Bronchial epithelial cell (primary cell): ENCODE measurements at regions not wholly inside any gene's neighbourhood (a gene's known extent, or its start where the extent isn't known, plus 50 kb on each side); places are given as distances from the start of the nearest gene placed in this dataset.
A peak's percentile ranks its signal among the peaks of the same experiment; 100 is the strongest.

Experiments
- DNase-seq: peaks from one replicate; pipeline ENCODE4 v3.0.0-alpha.2; 2010; ENCODE audit warnings: low read depth
- FAIRE-seq: peaks from 2 replicates; lab custom pipeline; 2011; peaks lifted over from hg19 to GRCh38; lab: Jason Lieb, UNC
- H3K27me3 ChIP-seq: 2 replicates; pipeline ENCODE4 v1.5.1; 2011; ENCODE audit warnings: low read length; ENCODE audit not compliant: control insufficient read depth, insufficient read depth
- H3K36me3 ChIP-seq: 2 replicates; pipeline ENCODE4 v1.5.1; 2011; ENCODE audit warnings: low read length; ENCODE audit not compliant: control insufficient read depth, insufficient read depth
- H3K4me3 ChIP-seq: 2 replicates; pipeline ENCODE4 v1.5.1; 2011; ENCODE audit warnings: mild to moderate bottlenecking, low read depth, low read length, control low read depth
- CTCF ChIP-seq: IDR thresholded peaks from 2 replicates; pipeline ENCODE4 v1.5.1; 2011; ENCODE audit warnings: mild to moderate bottlenecking, moderate library complexity, low read length, control low read depth, inconsistent platforms; ENCODE audit not compliant: insufficient read depth, severe bottlenecking

GRCh38 chr7:155231241-155231800 lies 66.4 kb upstream of the INSIG1 start:
- FAIRE-seq (peak; percentile 36), DNase-seq (no peak)
- Histone ChIP-seq H3K27me3 (no peaks in the 10 kb centered on the region), H3K36me3 (no peaks in the 10 kb centered on the region), H3K4me3 (no peak overlapping the region)
- no peak for TF ChIP-seq CTCF

- FAIRE-seq (no peak), DNase-seq (no peak)
- Histone ChIP-seq H3K27me3 (no peaks in the 10 kb centered on the region), H3K36me3 (no peaks in the 10 kb centered on the region), H3K4me3 (no peak overlapping the region)
- no peak for TF ChIP-seq CTCF
Measured at GRCh38 chr7:155231941-155232340, 65.7 kb upstream of the INSIG1 start.

DNA sequence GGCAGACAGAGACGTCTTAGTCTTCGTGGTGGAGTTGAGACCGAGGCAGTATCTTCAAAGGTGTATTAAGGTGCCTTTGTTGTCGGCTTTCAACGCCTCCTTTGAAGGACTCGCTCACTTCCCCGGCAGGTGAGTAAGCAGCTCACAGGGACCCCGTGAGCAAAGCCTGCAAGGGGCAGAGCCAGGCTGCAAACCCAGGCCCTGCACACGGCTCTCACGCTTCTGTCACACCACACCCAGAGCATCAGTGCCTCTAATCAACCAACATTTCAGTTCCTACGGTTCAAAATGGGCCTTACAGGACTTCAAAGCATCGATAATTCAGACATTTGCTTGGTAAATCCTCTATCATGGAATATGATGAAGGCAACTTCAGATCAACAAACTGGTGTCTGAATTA lies 64.8 kb upstream of the INSIG1 start:
- FAIRE-seq (no peak), DNase-seq (no peak)
- TF ChIP-seq CTCF, result no peak
- Histone ChIP-seq H3K4me3 (no peak overlapping the region), H3K27me3 (no peaks in the 10 kb centered on the region), H3K36me3 (no peaks in the 10 kb centered on the region)

DNA sequence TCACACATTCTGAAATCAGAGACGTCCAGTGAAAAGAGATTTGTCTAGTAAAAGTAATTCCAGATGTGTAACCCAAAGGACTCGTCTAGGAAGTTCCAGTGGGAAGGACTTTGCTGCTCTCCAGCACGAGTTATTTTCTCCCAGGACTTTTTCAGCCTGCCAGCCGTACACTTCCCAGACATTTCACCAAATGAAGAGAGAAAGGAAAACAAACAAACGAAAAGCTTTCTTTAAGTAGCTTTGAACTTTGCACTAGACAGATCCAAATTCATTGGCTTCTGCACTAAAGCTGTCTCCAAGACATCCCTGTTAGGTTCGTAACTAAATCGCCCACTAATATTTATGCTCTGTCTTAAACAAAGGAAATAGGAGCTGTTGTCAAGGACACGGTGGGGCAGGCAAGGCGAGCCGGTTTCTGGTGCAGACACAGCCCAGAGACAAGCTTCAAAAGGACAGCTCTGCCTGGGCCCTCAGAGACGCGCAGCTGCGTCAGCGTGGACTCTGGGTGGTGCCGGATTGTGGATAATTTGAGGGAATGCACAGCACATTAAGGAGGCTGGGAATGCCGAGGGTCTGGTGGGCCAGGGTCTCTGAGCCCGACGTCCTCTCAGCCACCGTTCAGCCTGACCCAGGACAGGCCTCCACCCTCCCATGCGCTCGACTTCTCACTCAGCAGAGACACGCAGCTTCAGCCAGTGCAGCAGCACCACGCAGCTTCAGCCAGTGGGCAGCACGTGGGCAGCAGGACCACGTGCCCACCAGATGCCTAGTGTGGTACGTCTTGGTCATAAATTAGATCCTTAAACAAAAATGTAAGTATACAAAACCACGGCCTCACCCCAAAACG lies 64.1 kb upstream of the INSIG1 start:
- DNase-seq (no peak), FAIRE-seq (no peak)
- Histone ChIP-seq H3K27me3 (no peaks in the 10 kb centered on the region), H3K4me3 (no peak overlapping the region), H3K36me3 (no peaks in the 10 kb centered on the region)
- no peak for TF ChIP-seq CTCF

DNA sequence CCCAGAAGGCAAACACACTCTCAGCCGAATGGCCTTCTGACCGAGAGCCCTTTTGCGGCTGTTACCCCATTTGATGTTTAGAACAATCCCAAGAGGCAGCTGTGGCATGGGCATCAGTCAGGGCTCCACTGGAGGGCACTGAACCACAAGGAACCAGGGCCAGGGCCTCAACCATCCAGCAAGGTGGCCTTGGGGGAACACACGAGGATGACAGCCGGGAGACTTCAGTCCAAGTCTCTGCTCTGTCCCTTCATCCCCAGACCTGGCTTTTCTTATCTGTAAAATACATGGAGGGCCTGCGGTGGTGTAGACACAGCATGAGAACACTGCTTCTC lies 63.6 kb upstream of the INSIG1 start:
- H3K4me3 ChIP-seq, result no peak overlapping the region
- H3K36me3 ChIP-seq, result no peaks in the 10 kb centered on the region
- DNase-seq (no peak), FAIRE-seq (no peak)
- no peak for TF ChIP-seq CTCF
- no peaks in the 10 kb centered on the region for H3K27me3 ChIP-seq
